MCF 10A (cell line): ENCODE measurements at regions not wholly inside any gene's neighbourhood (a gene's known extent, or its start where the extent isn't known, plus 50 kb on each side); places are given as distances from the start of the nearest gene placed in this dataset.

Source experiments
- BruUV-seq: library from RNA; stranded (reverse); fragments of 400-500 nt; replicated peaks from 2 replicates; lab custom pipeline; 2021; lab: Mats Ljungman, UMichigan
- CTCF ChIA-PET: fragments of 300-600 bp; sonication (Branson Sonifier 250); formaldehyde crosslinking; extraction: SDS; loops from one replicate; lab custom pipeline; 2021; ENCODE audit warnings: antibody characterized with exemption, inconsistent platforms; lab: Yijun Ruan, JAX
- POLR2A ChIA-PET: fragments of 300-600, 350-650 bp; sonication (Branson Sonifier 250); formaldehyde crosslinking; extraction: SDS; loops from one replicate; lab custom pipeline; 2020; ENCODE audit warnings: antibody characterized with exemption, inconsistent platforms; lab: Yijun Ruan, JAX
- DNase-seq: peaks from one replicate; pipeline ENCODE4 v3.0.0-alpha.2; 2018; ENCODE audit not compliant: unreplicated experiment
- H3K27ac Mint-ChIP-seq: one replicate; pipeline ENCODE4 v1.8.0; 2022; ENCODE audit warnings: mild to moderate bottlenecking, low read depth, mixed read lengths; ENCODE audit not compliant: unreplicated experiment
- H3K27me3 Mint-ChIP-seq: one replicate; pipeline ENCODE4 v1.8.0; 2022; ENCODE audit warnings: mixed read lengths; ENCODE audit not compliant: insufficient read depth, unreplicated experiment
- H3K36me3 Mint-ChIP-seq: one replicate; pipeline ENCODE4 v1.8.0; 2022; ENCODE audit warnings: mild to moderate bottlenecking, moderate library complexity, mixed read lengths; ENCODE audit not compliant: insufficient read depth, unreplicated experiment
- H3K4me1 Mint-ChIP-seq: one replicate; pipeline ENCODE4 v1.8.0; 2022; ENCODE audit warnings: mixed read lengths; ENCODE audit not compliant: insufficient read depth, unreplicated experiment
- H3K4me3 Mint-ChIP-seq: one replicate; pipeline ENCODE4 v1.8.0; 2022; ENCODE audit warnings: mild to moderate bottlenecking, moderate library complexity, mixed read lengths; ENCODE audit not compliant: unreplicated experiment
- H3K9me3 Mint-ChIP-seq: one replicate; pipeline ENCODE4 v1.8.0; 2022; ENCODE audit warnings: mixed read lengths; ENCODE audit not compliant: unreplicated experiment
- CTCF ChIP-seq: fragments of 200-600 bp; IDR thresholded peaks from one replicate; pipeline ENCODE4 v1.8.0; 2022; ENCODE audit warnings: antibody characterized with exemption, mild to moderate bottlenecking; ENCODE audit not compliant: unreplicated experiment
- intact Hi-C: fragments of 100-400 bp; cut with micrococcal nuclease; formaldehyde crosslinking; loops from 2 replicates; pipeline ENCODE4 v1.14.1; 2022

GRCh38 chr3:1632128-1632527 lies 466.5 kb upstream of the CNTN4 start:
- no peak overlapping the region for H3K4me3 Mint-ChIP-seq
- no TSS peak for BruUV-seq
- CTCF ChIA-PET: no interaction called here

DNA sequence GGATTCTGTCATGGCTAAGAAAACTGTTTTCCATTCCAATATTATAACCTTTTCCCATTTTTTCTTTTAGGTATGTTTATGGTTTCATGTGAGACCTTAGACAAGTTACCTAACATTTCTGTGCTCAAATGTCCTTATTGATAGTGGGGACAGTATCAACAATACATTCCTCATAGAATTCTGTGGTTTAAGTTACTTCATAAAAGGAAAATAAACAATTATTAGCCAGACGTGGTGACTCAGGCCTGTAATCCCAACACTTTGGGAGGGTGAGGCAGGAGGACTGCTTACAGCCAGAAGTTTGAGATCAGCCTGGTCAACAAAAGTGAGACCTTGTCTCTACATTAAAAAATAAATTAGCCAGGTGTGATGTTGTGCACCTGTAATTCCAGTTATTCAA lies 436.8 kb upstream of the CNTN4 start:
- ChIA-PET CTCF (no interaction called here), POLR2A (no interaction called here)
- no peaks in the 10 kb centered on the region for H3K9me3 Mint-ChIP-seq
- H3K4me3 Mint-ChIP-seq: no peak overlapping the region
- intact Hi-C loops: no loop called here
- DNase-seq: peak; percentile 14
- TF ChIP-seq CTCF: no peak
- BruUV-seq: no TSS peak
- no peaks in the 10 kb centered on the region for H3K36me3 Mint-ChIP-seq
- peaks cover 3% of the 10 kb centered on the region for H3K4me1 Mint-ChIP-seq
- no peaks in the 10 kb centered on the region for H3K27me3 Mint-ChIP-seq
- no peak overlapping the region for H3K27ac Mint-ChIP-seq

More at GRCh38 chr3:1632128-1632527, 466.5 kb upstream of the CNTN4 start:
- TF ChIP-seq CTCF: no peak
- intact Hi-C loops: no loop called here
- Mint-ChIP-seq H3K27me3 (no peaks in the 10 kb centered on the region), H3K27ac (no peak overlapping the region), H3K4me1 (no peaks in the 10 kb centered on the region), H3K9me3 (no peaks in the 10 kb centered on the region), H3K36me3 (no peaks in the 10 kb centered on the region)
- POLR2A ChIA-PET: no interaction called here
- DNase-seq: no peak

GRCh38 chr3:1664266-1664665 lies 434.4 kb upstream of the CNTN4 start:
- H3K27me3 Mint-ChIP-seq: no peaks in the 10 kb centered on the region
- no peaks in the 10 kb centered on the region for H3K9me3 Mint-ChIP-seq
- no peaks in the 10 kb centered on the region for H3K36me3 Mint-ChIP-seq
- ChIA-PET POLR2A (no interaction called here), CTCF (interaction anchor here (1.2 kb wide), 1 partner anchor 15 kb away, joined by 3 read pairs; no protein-coding TSS in a partner anchor)
- peak; percentile 13 for DNase-seq
- H3K4me3 Mint-ChIP-seq: no peak overlapping the region
- no peak for TF ChIP-seq CTCF
- no peak overlapping the region for H3K27ac Mint-ChIP-seq
- intact Hi-C loops: no loop called here
- H3K4me1 Mint-ChIP-seq: peaks cover 5% of the 10 kb centered on the region
- BruUV-seq: no TSS peak

DNA sequence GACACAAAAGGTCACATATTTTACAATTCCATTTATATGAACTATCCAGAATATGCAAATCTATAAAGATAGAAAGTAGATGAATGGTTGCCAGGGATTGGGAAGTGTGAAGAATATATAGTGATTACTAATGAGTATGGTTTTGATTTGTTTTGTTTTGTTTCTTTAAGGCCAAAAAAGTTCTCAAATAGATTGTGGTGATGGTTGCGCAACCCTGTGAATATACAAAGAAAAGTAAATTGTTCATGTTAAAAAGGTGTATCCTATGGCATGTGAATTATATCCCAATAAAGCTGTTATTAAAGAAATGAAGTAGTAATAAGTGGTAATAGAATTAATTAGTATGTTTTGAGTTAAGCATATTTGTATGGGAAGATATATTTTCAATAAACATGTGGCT lies 431.8 kb upstream of the CNTN4 start:
- CTCF ChIA-PET: no interaction called here
- Mint-ChIP-seq H3K9me3 (no peaks in the 10 kb centered on the region), H3K27ac (no peak overlapping the region), H3K36me3 (no peaks in the 10 kb centered on the region), H3K4me1 (peaks cover 5% of the 10 kb centered on the region), H3K4me3 (no peak overlapping the region), H3K27me3 (no peaks in the 10 kb centered on the region)
- BruUV-seq: no TSS peak
- no peak for TF ChIP-seq CTCF
- intact Hi-C loops: no loop called here
- POLR2A ChIA-PET: no interaction called here
- DNase-seq: peak; percentile 3
